HCT116 (cell line): ENCODE measurements at regions not wholly inside any gene's neighbourhood (a gene's known extent, or its start where the extent isn't known, plus 50 kb on each side); places are given as distances from the start of the nearest gene placed in this dataset.

Experiments used
- POLR2A ChIP-seq: IDR thresholded peaks from 2 replicates; pipeline ENCODE4 v1.7.0; 2011; ENCODE audit warnings: borderline replicate concordance; ENCODE audit not compliant: insufficient read depth, insufficient read length; ENCODE audit errors: extremely low read depth
- POLR2AphosphoS5 ChIP-seq: IDR thresholded peaks from 2 replicates; pipeline ENCODE4 v1.6.1; 2011; ENCODE audit warnings: mild to moderate bottlenecking, low read depth, low read length, moderate library complexity
- TF ChIP-seq, protein P1 (sequence below), 3 experiments: fragments of 200-600 bp in 1 of 3; sonication (generic) in 1 of 3; IDR thresholded peaks in 2 of 3; conservative IDR thresholded peaks in 1 of 3; 2 replicates each; pipeline ENCODE4 v1.5.1; 2012 to 2017; ENCODE audit warnings: low read depth in 2 of 3, low read length in 2 of 3, antibody characterized with exemption in 1 of 3, borderline replicate concordance in 1 of 3, control low read depth in 1 of 3, mild to moderate bottlenecking in 1 of 3, mixed read lengths in 1 of 3, mixed run types in 1 of 3, moderate library complexity in 1 of 3; ENCODE audit not compliant: insufficient read depth in 1 of 3

DNA sequence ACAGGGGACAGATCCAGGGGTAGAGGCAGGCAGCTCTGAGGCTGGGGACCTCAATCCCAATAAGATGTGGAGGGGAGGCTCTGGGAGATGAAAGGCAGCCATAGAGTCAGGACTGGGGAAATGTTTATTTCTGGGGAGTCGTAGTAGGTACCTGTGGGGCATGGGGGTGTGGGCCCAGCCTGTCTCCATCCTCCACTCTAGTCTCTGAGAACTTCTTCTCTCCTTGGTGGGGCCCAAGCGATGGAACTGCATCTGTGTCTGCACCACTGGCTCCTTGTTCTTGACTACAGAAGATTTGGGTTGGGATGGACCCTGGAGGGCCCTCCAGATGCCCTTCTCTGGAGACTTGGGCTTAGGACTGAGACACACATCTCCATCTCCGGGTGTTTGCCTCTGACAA is 953.9 kb upstream of the ZNF722 start:
- TF ChIP-seq, protein P1, sequence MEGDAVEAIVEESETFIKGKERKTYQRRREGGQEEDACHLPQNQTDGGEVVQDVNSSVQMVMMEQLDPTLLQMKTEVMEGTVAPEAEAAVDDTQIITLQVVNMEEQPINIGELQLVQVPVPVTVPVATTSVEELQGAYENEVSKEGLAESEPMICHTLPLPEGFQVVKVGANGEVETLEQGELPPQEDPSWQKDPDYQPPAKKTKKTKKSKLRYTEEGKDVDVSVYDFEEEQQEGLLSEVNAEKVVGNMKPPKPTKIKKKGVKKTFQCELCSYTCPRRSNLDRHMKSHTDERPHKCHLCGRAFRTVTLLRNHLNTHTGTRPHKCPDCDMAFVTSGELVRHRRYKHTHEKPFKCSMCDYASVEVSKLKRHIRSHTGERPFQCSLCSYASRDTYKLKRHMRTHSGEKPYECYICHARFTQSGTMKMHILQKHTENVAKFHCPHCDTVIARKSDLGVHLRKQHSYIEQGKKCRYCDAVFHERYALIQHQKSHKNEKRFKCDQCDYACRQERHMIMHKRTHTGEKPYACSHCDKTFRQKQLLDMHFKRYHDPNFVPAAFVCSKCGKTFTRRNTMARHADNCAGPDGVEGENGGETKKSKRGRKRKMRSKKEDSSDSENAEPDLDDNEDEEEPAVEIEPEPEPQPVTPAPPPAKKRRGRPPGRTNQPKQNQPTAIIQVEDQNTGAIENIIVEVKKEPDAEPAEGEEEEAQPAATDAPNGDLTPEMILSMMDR (IDR thresholded peaks at IDR 0.05 in 2 of 3, conservative IDR thresholded peaks at IDR 0.05 in 1 of 3; ENCODE audit: borderline replicate concordance in 1 of 3, insufficient read depth in 1 of 3, low read depth in 2 of 3, low read length in 2 of 3), result no peak
- TF ChIP-seq POLR2AphosphoS5 (no peak), POLR2A (no peak)
